ENCODE measurements at regions not wholly inside any gene's neighbourhood (a gene's known extent, or its start where the extent isn't known, plus 50 kb on each side); places are given as distances from the start of the nearest gene placed in this dataset.

DNA sequence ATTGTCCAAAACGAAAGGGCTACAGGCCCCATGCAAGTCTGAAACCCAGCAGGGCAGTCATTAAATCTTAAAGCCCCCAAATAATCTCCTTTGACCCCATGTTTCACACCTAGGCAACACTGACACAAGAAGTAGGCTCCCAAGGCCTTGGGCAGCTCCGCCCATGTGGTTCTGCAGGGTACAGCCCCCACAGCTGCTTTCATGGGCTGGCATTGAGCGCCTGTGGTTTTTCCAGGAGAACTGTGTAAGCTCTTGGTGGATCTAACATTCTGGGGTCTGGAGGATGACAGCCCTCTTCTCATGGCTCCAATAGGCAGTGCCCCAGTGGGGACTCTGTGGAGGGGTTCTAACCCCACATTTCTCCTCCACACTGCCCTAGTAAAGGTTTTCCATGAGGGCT, 623.5 kb downstream of the PRR16 start:
- no peaks in the 10 kb centered on the region for H3K27me3 ChIP-seq (ENCODE audit: control insufficient read depth, low read length)
- no peaks in the 10 kb centered on the region for H3K9me2 ChIP-seq (replicated peaks; ENCODE audit: control insufficient read depth, low read length)
- no peaks in the 10 kb centered on the region for H3K79me2 ChIP-seq (ENCODE audit: control insufficient read depth, low read length)
- no peaks in the 10 kb centered on the region for H3F3A ChIP-seq (ENCODE audit: control insufficient read depth, insufficient read depth)
- H3K27ac ChIP-seq (ENCODE audit: low read depth, low read length): no peak overlapping the region
- no peaks in the 10 kb centered on the region for H3K36me3 ChIP-seq (ENCODE audit: control insufficient read depth, low read length)
- no peaks in the 10 kb centered on the region for H3K9me3 ChIP-seq (ENCODE audit: control insufficient read depth, insufficient read depth, low read length)
- H4K20me1 ChIP-seq (ENCODE audit: control insufficient read depth, insufficient read depth, low read depth, low read length): no peaks in the 10 kb centered on the region
- H3K4me1 ChIP-seq (ENCODE audit: control insufficient read depth, low read length): no peaks in the 10 kb centered on the region
- TF ChIP-seq EZH2phosphoT487 (IDR thresholded peaks at IDR 0.05; ENCODE audit: borderline replicate concordance, low read length): no peak
- TF ChIP-seq, protein P1, sequence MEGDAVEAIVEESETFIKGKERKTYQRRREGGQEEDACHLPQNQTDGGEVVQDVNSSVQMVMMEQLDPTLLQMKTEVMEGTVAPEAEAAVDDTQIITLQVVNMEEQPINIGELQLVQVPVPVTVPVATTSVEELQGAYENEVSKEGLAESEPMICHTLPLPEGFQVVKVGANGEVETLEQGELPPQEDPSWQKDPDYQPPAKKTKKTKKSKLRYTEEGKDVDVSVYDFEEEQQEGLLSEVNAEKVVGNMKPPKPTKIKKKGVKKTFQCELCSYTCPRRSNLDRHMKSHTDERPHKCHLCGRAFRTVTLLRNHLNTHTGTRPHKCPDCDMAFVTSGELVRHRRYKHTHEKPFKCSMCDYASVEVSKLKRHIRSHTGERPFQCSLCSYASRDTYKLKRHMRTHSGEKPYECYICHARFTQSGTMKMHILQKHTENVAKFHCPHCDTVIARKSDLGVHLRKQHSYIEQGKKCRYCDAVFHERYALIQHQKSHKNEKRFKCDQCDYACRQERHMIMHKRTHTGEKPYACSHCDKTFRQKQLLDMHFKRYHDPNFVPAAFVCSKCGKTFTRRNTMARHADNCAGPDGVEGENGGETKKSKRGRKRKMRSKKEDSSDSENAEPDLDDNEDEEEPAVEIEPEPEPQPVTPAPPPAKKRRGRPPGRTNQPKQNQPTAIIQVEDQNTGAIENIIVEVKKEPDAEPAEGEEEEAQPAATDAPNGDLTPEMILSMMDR (IDR thresholded peaks at IDR 0.05; ENCODE audit: low read depth, low read length, poor library complexity, severe bottlenecking): no peak
- no peak overlapping the region for H3K4me2 ChIP-seq (ENCODE audit: low read length)
- no peak overlapping the region for H3K4me3 ChIP-seq (ENCODE audit: low read length)

GRCh38 chr5:121088341-121088740, 624.2 kb downstream of the PRR16 start:
- H3F3A ChIP-seq (ENCODE audit: control insufficient read depth, insufficient read depth): no peaks in the 10 kb centered on the region
- H3K27ac ChIP-seq (ENCODE audit: low read depth, low read length): no peak overlapping the region
- H3K9me3 ChIP-seq (ENCODE audit: control insufficient read depth, insufficient read depth, low read length): no peaks in the 10 kb centered on the region
- no peaks in the 10 kb centered on the region for H4K20me1 ChIP-seq (ENCODE audit: control insufficient read depth, insufficient read depth, low read depth, low read length)
- H3K4me1 ChIP-seq (ENCODE audit: control insufficient read depth, low read length): no peaks in the 10 kb centered on the region
- H3K9me2 ChIP-seq (replicated peaks; ENCODE audit: control insufficient read depth, low read length): no peaks in the 10 kb centered on the region
- no peak overlapping the region for H3K4me3 ChIP-seq (ENCODE audit: low read length)
- no peaks in the 10 kb centered on the region for H3K79me2 ChIP-seq (ENCODE audit: control insufficient read depth, low read length)
- no peak for TF ChIP-seq EZH2phosphoT487 (IDR thresholded peaks at IDR 0.05; ENCODE audit: borderline replicate concordance, low read length)
- TF ChIP-seq, protein P1 (IDR thresholded peaks at IDR 0.05; ENCODE audit: low read depth, low read length, poor library complexity, severe bottlenecking): no peak
- H3K36me3 ChIP-seq (ENCODE audit: control insufficient read depth, low read length): no peaks in the 10 kb centered on the region
- H3K4me2 ChIP-seq (ENCODE audit: low read length): no peak overlapping the region
- H3K27me3 ChIP-seq (ENCODE audit: control insufficient read depth, low read length): no peaks in the 10 kb centered on the region

- Histone ChIP-seq H3K27me3 (ENCODE audit: control insufficient read depth, low read length) (no peaks in the 10 kb centered on the region), H3F3A (ENCODE audit: control insufficient read depth, insufficient read depth) (no peaks in the 10 kb centered on the region), H3K4me2 (ENCODE audit: low read length) (no peak overlapping the region), H3K9me3 (ENCODE audit: control insufficient read depth, insufficient read depth, low read length) (no peaks in the 10 kb centered on the region), H3K79me2 (ENCODE audit: control insufficient read depth, low read length) (no peaks in the 10 kb centered on the region), H3K4me3 (ENCODE audit: low read length) (no peak overlapping the region), H3K27ac (ENCODE audit: low read depth, low read length) (no peak overlapping the region), H3K9me2 (replicated peaks; ENCODE audit: control insufficient read depth, low read length) (no peaks in the 10 kb centered on the region), H4K20me1 (ENCODE audit: control insufficient read depth, insufficient read depth, low read depth, low read length) (no peaks in the 10 kb centered on the region), H3K4me1 (ENCODE audit: control insufficient read depth, low read length) (no peaks in the 10 kb centered on the region), H3K36me3 (ENCODE audit: control insufficient read depth, low read length) (no peaks in the 10 kb centered on the region)
- TF ChIP-seq, protein P1 (IDR thresholded peaks at IDR 0.05; ENCODE audit: low read depth, low read length, poor library complexity, severe bottlenecking): no peak
Observed at GRCh38 chr5:121090822-121091221, 626.7 kb downstream of the PRR16 start.

- H4K20me1 ChIP-seq (ENCODE audit: control insufficient read depth, insufficient read depth, low read depth, low read length): no peaks in the 10 kb centered on the region
- H3K9me2 ChIP-seq (replicated peaks; ENCODE audit: control insufficient read depth, low read length): no peaks in the 10 kb centered on the region
- H3K79me2 ChIP-seq (ENCODE audit: control insufficient read depth, low read length): no peaks in the 10 kb centered on the region
- TF ChIP-seq EZH2phosphoT487 (IDR thresholded peaks at IDR 0.05; ENCODE audit: borderline replicate concordance, low read length): no peak
- TF ChIP-seq, protein P1 (IDR thresholded peaks at IDR 0.05; ENCODE audit: low read depth, low read length, poor library complexity, severe bottlenecking): no peak
- no peak overlapping the region for H3K4me2 ChIP-seq (ENCODE audit: low read length)
- H3K9me3 ChIP-seq (ENCODE audit: control insufficient read depth, insufficient read depth, low read length): no peaks in the 10 kb centered on the region
- no peaks in the 10 kb centered on the region for H3K27me3 ChIP-seq (ENCODE audit: control insufficient read depth, low read length)
- no peak overlapping the region for H3K27ac ChIP-seq (ENCODE audit: low read depth, low read length)
- no peaks in the 10 kb centered on the region for H3F3A ChIP-seq (ENCODE audit: control insufficient read depth, insufficient read depth)
- H3K4me3 ChIP-seq (ENCODE audit: low read length): no peak overlapping the region
- no peaks in the 10 kb centered on the region for H3K36me3 ChIP-seq (ENCODE audit: control insufficient read depth, low read length)
- H3K4me1 ChIP-seq (ENCODE audit: control insufficient read depth, low read length): no peaks in the 10 kb centered on the region
Observed at GRCh38 chr5:121100931-121101330, 636.8 kb downstream of the PRR16 start.
